OCI-LY3 (cell line): ENCODE measurements at regions not wholly inside any gene's neighbourhood (a gene's known extent, or its start where the extent isn't known, plus 50 kb on each side); places are given as distances from the start of the nearest gene placed in this dataset.

Experiments used
- EZH2phosphoT487 ChIP-seq: fragments of 200-600 bp; shearing (Covaris generic); IDR thresholded peaks from 2 replicates; pipeline ENCODE4 v1.6.1; 2018; ENCODE audit warnings: antibody characterized with exemption, mixed run types, low read depth
- TF ChIP-seq, protein P1 (sequence below): fragments of 200-600, 300-600 bp; sonication (generic); IDR thresholded peaks from 2 replicates; pipeline ENCODE4 v1.5.1; 2014; ENCODE audit warnings: antibody characterized with exemption, low read length, low read depth

DNA sequence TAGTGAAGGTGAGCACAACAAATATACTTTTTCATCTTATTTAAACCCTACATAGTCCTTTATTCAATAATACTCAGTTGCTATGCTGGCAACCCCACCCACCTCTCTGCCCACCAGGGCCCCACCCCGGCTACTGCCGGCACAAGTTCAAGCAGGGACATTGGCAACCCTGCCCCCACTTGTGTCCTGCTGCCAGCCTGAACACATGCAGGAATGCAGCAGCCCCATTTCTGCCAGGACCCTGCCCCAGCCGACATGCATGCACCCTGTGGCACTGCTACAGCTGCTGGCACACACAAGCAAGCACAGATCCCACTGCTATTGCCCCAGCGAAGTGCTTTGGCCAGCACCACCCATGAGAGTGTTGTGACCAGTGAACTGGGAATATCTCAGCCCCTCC, 289.8 kb downstream of the COG6 start:
- TF ChIP-seq, protein P1, sequence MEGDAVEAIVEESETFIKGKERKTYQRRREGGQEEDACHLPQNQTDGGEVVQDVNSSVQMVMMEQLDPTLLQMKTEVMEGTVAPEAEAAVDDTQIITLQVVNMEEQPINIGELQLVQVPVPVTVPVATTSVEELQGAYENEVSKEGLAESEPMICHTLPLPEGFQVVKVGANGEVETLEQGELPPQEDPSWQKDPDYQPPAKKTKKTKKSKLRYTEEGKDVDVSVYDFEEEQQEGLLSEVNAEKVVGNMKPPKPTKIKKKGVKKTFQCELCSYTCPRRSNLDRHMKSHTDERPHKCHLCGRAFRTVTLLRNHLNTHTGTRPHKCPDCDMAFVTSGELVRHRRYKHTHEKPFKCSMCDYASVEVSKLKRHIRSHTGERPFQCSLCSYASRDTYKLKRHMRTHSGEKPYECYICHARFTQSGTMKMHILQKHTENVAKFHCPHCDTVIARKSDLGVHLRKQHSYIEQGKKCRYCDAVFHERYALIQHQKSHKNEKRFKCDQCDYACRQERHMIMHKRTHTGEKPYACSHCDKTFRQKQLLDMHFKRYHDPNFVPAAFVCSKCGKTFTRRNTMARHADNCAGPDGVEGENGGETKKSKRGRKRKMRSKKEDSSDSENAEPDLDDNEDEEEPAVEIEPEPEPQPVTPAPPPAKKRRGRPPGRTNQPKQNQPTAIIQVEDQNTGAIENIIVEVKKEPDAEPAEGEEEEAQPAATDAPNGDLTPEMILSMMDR: no peak
- TF ChIP-seq EZH2phosphoT487: no peak
